Panc1 (cell line): ENCODE measurements at regions not wholly inside any gene's neighbourhood (a gene's known extent, or its start where the extent isn't known, plus 50 kb on each side); places are given as distances from the start of the nearest gene placed in this dataset.

ENCODE experiments used
- ATAC-seq: fragments of 200-7000 bp; cut with Tn5 transposase; 2 replicates; pipeline ENCODE4 v1.9.1; 2020; ENCODE audit warnings: mild to moderate bottlenecking, moderate library complexity
- BruUV-seq: library from RNA; stranded (reverse); fragments of 400-500 nt; replicated peaks from 2 replicates; lab custom pipeline; 2021; lab: Mats Ljungman, UMichigan
- CTCF ChIA-PET: fragments of 300-600 bp; sonication (Branson Sonifier 250); formaldehyde crosslinking; loops from one replicate; lab custom pipeline; 2022; ENCODE audit warnings: antibody characterized with exemption; lab: Charles Lee
- POLR2A ChIA-PET: fragments of 300-600 bp; sonication (Branson Sonifier 250); formaldehyde crosslinking; loops from one replicate; lab custom pipeline; 2022; ENCODE audit warnings: antibody characterized with exemption; lab: Charles Lee
- DNase-seq: peaks from one replicate; pipeline ENCODE4 v3.0.0-alpha.2; 2010; ENCODE audit warnings: low read depth, low spot score
- H3K27ac ChIP-seq: 2 replicates; pipeline ENCODE4 v1.5.1; 2011; ENCODE audit warnings: mild to moderate bottlenecking, low read length, inconsistent platforms
- H3K27me3 ChIP-seq: fragments of 200-500 bp; sonication (Bioruptor generic); 2 replicates; pipeline ENCODE4 v1.6.0; 2014; ENCODE audit warnings: low read length, inconsistent platforms; ENCODE audit not compliant: control insufficient read depth, insufficient read depth
- H3K36me3 ChIP-seq: fragments of 200-500 bp; sonication (Bioruptor generic); 2 replicates; pipeline ENCODE4 v1.5.1; 2014; ENCODE audit warnings: inconsistent platforms, mild to moderate bottlenecking, low read length, moderate library complexity; ENCODE audit not compliant: control insufficient read depth, insufficient read depth
- H3K4me1 ChIP-seq: 2 replicates; pipeline ENCODE4 v1.5.1; 2011; ENCODE audit warnings: inconsistent platforms, mild to moderate bottlenecking, low read length, moderate library complexity; ENCODE audit not compliant: control insufficient read depth, insufficient read depth
- H3K4me3 ChIP-seq, 2 experiments: 2 replicates each; pipeline ENCODE4 v1.5.1; 2011 to 2012; ENCODE audit warnings: low read depth in 2 of 2, low read length in 2 of 2, mild to moderate bottlenecking in 2 of 2, inconsistent platforms in 1 of 2, moderate library complexity in 1 of 2
- H3K9me3 ChIP-seq: fragments of 200-500 bp; sonication (Bioruptor generic); 2 replicates; pipeline ENCODE4 v1.5.1; 2014; ENCODE audit warnings: low read depth, mild to moderate bottlenecking, inconsistent platforms, low read length, moderate library complexity; ENCODE audit not compliant: control insufficient read depth, insufficient read depth
- POLR2AphosphoS5 ChIP-seq: IDR thresholded peaks from 2 replicates; pipeline ENCODE4 v1.6.1; 2012; ENCODE audit warnings: mild to moderate bottlenecking, low read depth, low read length, moderate library complexity
- SIN3A ChIP-seq: IDR thresholded peaks from 2 replicates; pipeline ENCODE4 v1.6.1; 2012; ENCODE audit warnings: low read depth, mild to moderate bottlenecking, low read length, moderate library complexity, borderline replicate concordance; ENCODE audit not compliant: insufficient read depth
- TCF7L2 ChIP-seq: IDR thresholded peaks from 2 replicates; pipeline ENCODE4 v1.6.1; 2011; ENCODE audit warnings: mild to moderate bottlenecking, low read depth, low read length, inconsistent platforms
- in situ Hi-C: cut with HindIII; loops from 2 replicates; pipeline ENCODE4 v1.10.0; 2016; ENCODE audit warnings: low sequenced_read_pairs, low pct_unique_long_range_greater_than_20kb
- intact Hi-C: fragments of 100-400 bp; cut with micrococcal nuclease; formaldehyde crosslinking; loops from one replicate; pipeline ENCODE4 v1.10.0; 2022; ENCODE audit not compliant: unreplicated experiment
- TF ChIP-seq, protein P1 (sequence below), 2 experiments: IDR thresholded peaks; 2 replicates each; pipeline ENCODE4 v1.6.1; 2011 to 2012; ENCODE audit warnings: low read depth in 2 of 2, control low read depth in 1 of 2, low read length in 1 of 2, mild to moderate bottlenecking in 1 of 2, moderate library complexity in 1 of 2; ENCODE audit not compliant: insufficient read depth in 1 of 2
- TF ChIP-seq, protein P2 (sequence below): fragments of 450-650 bp; IDR thresholded peaks from 2 replicates; pipeline ENCODE4 v1.5.1; 2017; ENCODE audit warnings: mild to moderate bottlenecking

DNA sequence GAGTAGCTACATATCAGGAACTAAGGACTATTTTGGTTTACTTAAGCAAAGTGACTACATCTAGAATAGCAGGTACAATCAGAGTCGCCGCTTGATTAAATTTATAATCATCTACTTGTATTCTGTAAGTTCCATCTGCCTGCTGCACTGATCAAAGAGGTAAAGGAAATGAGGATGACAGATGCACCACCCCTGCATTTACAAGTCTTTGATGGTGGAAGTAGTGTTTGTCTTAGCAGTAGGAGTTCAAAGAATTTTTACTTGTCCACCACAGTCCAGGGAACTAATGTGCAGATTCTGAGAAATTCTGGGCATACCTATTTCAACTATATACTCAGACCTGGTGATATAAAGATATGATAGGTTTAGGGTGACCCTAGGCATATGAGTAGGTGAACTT is 184.1 kb upstream of the IVNS1ABP start:
- CTCF ChIA-PET = no interaction called here
- intact Hi-C loops (no loop called here), in situ Hi-C loops (no loop called here)
- no peak for TF ChIP-seq POLR2AphosphoS5
- no peak for TF ChIP-seq SIN3A
- TF ChIP-seq, protein P1, sequence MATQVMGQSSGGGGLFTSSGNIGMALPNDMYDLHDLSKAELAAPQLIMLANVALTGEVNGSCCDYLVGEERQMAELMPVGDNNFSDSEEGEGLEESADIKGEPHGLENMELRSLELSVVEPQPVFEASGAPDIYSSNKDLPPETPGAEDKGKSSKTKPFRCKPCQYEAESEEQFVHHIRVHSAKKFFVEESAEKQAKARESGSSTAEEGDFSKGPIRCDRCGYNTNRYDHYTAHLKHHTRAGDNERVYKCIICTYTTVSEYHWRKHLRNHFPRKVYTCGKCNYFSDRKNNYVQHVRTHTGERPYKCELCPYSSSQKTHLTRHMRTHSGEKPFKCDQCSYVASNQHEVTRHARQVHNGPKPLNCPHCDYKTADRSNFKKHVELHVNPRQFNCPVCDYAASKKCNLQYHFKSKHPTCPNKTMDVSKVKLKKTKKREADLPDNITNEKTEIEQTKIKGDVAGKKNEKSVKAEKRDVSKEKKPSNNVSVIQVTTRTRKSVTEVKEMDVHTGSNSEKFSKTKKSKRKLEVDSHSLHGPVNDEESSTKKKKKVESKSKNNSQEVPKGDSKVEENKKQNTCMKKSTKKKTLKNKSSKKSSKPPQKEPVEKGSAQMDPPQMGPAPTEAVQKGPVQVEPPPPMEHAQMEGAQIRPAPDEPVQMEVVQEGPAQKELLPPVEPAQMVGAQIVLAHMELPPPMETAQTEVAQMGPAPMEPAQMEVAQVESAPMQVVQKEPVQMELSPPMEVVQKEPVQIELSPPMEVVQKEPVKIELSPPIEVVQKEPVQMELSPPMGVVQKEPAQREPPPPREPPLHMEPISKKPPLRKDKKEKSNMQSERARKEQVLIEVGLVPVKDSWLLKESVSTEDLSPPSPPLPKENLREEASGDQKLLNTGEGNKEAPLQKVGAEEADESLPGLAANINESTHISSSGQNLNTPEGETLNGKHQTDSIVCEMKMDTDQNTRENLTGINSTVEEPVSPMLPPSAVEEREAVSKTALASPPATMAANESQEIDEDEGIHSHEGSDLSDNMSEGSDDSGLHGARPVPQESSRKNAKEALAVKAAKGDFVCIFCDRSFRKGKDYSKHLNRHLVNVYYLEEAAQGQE (IDR thresholded peaks at IDR 0.05; ENCODE audit: insufficient read depth in 1 of 2, low read depth in 2 of 2, low read length in 1 of 2) = no peak
- TF ChIP-seq, protein P2, sequence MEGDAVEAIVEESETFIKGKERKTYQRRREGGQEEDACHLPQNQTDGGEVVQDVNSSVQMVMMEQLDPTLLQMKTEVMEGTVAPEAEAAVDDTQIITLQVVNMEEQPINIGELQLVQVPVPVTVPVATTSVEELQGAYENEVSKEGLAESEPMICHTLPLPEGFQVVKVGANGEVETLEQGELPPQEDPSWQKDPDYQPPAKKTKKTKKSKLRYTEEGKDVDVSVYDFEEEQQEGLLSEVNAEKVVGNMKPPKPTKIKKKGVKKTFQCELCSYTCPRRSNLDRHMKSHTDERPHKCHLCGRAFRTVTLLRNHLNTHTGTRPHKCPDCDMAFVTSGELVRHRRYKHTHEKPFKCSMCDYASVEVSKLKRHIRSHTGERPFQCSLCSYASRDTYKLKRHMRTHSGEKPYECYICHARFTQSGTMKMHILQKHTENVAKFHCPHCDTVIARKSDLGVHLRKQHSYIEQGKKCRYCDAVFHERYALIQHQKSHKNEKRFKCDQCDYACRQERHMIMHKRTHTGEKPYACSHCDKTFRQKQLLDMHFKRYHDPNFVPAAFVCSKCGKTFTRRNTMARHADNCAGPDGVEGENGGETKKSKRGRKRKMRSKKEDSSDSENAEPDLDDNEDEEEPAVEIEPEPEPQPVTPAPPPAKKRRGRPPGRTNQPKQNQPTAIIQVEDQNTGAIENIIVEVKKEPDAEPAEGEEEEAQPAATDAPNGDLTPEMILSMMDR = no peak
- no peak for TF ChIP-seq TCF7L2
- Histone ChIP-seq H3K4me3 (no peak overlapping the region), H3K4me1 (no peaks in the 10 kb centered on the region), H3K27me3 (no peaks in the 10 kb centered on the region), H3K27ac (no peak overlapping the region), H3K9me3 (no peaks in the 10 kb centered on the region), H3K36me3 (no peaks in the 10 kb centered on the region)
- ATAC-seq (no peak), DNase-seq (no peak)
- no TSS peak for BruUV-seq
- POLR2A ChIA-PET = no interaction called here

DNA sequence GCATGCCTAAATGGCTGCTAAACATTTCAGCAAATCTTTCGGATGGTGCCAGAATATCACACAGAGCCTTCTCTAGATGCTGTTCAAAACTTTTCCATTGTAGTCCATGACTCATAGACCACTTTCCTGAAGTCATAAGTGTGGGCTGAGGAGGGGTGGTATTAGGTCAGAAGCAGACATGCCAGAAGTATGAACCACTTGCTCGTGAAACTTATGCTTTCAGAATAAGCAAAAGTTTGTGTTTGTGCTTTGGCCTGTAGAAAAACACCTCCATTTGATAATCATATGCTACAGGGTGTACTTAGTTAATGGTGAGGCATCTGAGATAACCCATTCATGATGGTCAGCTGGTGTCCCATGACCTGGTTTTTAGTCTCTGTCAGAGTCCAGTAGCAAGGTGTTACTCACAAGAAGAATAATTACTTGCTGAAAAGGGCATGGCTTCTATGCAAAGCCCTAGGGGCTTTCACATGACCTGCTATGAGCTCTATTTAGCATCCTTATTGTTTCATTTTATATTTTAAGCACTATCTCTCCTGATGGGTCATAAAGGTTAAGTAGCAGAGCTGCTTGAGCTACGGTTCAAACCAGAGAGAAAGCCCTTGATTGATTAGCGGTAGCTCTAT is 183.1 kb upstream of the IVNS1ABP start:
- no peak for ATAC-seq
- Histone ChIP-seq H3K36me3 (no peaks in the 10 kb centered on the region), H3K4me3 (no peak overlapping the region), H3K27me3 (no peaks in the 10 kb centered on the region), H3K27ac (no peak overlapping the region), H3K9me3 (no peaks in the 10 kb centered on the region), H3K4me1 (no peaks in the 10 kb centered on the region)
- intact Hi-C loops (no loop called here), in situ Hi-C loops (no loop called here)
- TF ChIP-seq TCF7L2 (no peak), SIN3A (no peak), POLR2AphosphoS5 (no peak)
- TF ChIP-seq, protein P1 (IDR thresholded peaks at IDR 0.05; ENCODE audit: insufficient read depth in 1 of 2, low read depth in 2 of 2, low read length in 1 of 2) = no peak
- TF ChIP-seq, protein P2 = no peak
- ChIA-PET POLR2A (no interaction called here), CTCF (no interaction called here)
- no TSS peak for BruUV-seq
- no peak for DNase-seq
